H1 (cell line): ENCODE measurements at regions not wholly inside any gene's neighbourhood (a gene's known extent, or its start where the extent isn't known, plus 50 kb on each side); places are given as distances from the start of the nearest gene placed in this dataset.

Experiments
- CTCF ChIA-PET: fragments of 300-600 bp; sonication (Branson Sonifier 250); formaldehyde crosslinking; loops from one replicate; lab custom pipeline; 2021; ENCODE audit not compliant: partially characterized antibody; lab: Charles Lee
- POLR2A ChIA-PET: fragments of 300-600 bp; sonication (Branson Sonifier 250); formaldehyde crosslinking; loops from one replicate; lab custom pipeline; 2021; ENCODE audit warnings: inconsistent platforms; ENCODE audit not compliant: partially characterized antibody; lab: Charles Lee
- DNase-seq, 2 experiments: peaks; one replicate each; pipeline versions ENCODE4 v3.0.0 to v3.0.0-alpha.2; 2010 to 2022; ENCODE audit warnings: low spot score in 2 of 2, low read depth in 1 of 2, mixed read lengths in 1 of 2
- FAIRE-seq: peaks from 2 replicates; lab custom pipeline; 2011; peaks lifted over from hg19 to GRCh38; lab: Jason Lieb, UNC
- H2AFZ ChIP-seq: 2 replicates; pipeline ENCODE4 v1.8.1; 2012; ENCODE audit warnings: low read length, inconsistent platforms
- H2AK5ac ChIP-seq: 2 replicates; pipeline ENCODE4 v1.6.1; 2013; ENCODE audit warnings: low read depth, low read length
- H2BK120ac ChIP-seq: replicated peaks from 2 replicates; pipeline ENCODE3; 2013; ENCODE audit warnings: low read depth, low read length, inconsistent platforms
- H2BK12ac ChIP-seq: 2 replicates; pipeline ENCODE4 v1.6.1; 2013; ENCODE audit warnings: low read depth, low read length
- H2BK15ac ChIP-seq: 2 replicates; pipeline ENCODE4 v1.6.1; 2013; ENCODE audit warnings: low read length
- H2BK20ac ChIP-seq: 2 replicates; pipeline ENCODE4 v1.6.1; 2013; ENCODE audit warnings: low read length
- H2BK5ac ChIP-seq: 2 replicates; pipeline ENCODE4 v1.6.1; 2013; ENCODE audit warnings: low read depth, low read length
- H3K14ac ChIP-seq: 2 replicates; pipeline ENCODE4 v1.6.1; 2013; ENCODE audit warnings: inconsistent platforms; ENCODE audit not compliant: insufficient read length
- H3K18ac ChIP-seq: 2 replicates; pipeline ENCODE4 v1.6.1; 2013; ENCODE audit warnings: low read length; ENCODE audit errors: extremely low read depth
- H3K23ac ChIP-seq: 2 replicates; pipeline ENCODE4 v1.6.1; 2013; ENCODE audit warnings: inconsistent platforms; ENCODE audit not compliant: insufficient read length
- H3K23me2 ChIP-seq: 2 replicates; pipeline ENCODE4 v1.6.1; 2013; ENCODE audit warnings: low read depth, low read length
- H3K27ac ChIP-seq: 2 replicates; pipeline ENCODE4 v1.6.1; 2011; ENCODE audit warnings: low read depth, low read length, inconsistent platforms
- H3K27me3 ChIP-seq, 4 experiments: replicated peaks in 1 of 4; 1 replicate in 1 of 4; 2 replicates in 3 of 4; pipeline versions ENCODE4 v1.6.1 to v1.8.1; 2011 to 2013; ENCODE audit warnings: low read length in 3 of 4, mild to moderate bottlenecking in 3 of 4, inconsistent platforms in 2 of 4, mixed read lengths in 2 of 4, moderate library complexity in 1 of 4; ENCODE audit not compliant: control insufficient read depth in 3 of 4, insufficient read depth in 3 of 4; ENCODE audit errors: extremely low read depth in 1 of 4
- H3K36me3 ChIP-seq, 4 experiments: 2 replicates each; pipeline versions ENCODE4 v1.6.1 to v1.8.1; 2011 to 2013; ENCODE audit warnings: mild to moderate bottlenecking in 4 of 4, low read length in 3 of 4, moderate library complexity in 2 of 4, control low read depth in 1 of 4, inconsistent platforms in 1 of 4; ENCODE audit not compliant: insufficient read depth in 4 of 4, control insufficient read depth in 2 of 4
- H3K4ac ChIP-seq: replicated peaks from 2 replicates; pipeline ENCODE3; 2013; ENCODE audit warnings: low read length, low read depth, mixed read lengths, inconsistent platforms; ENCODE audit not compliant: insufficient read length
- H3K4me1 ChIP-seq, 4 experiments: replicated peaks in 1 of 4; 1 replicate in 1 of 4; 2 replicates in 3 of 4; pipeline versions ENCODE4 v1.6.1 to v1.8.1; 2011 to 2013; ENCODE audit warnings: low read length in 3 of 4, inconsistent platforms in 2 of 4, mixed read lengths in 1 of 4; ENCODE audit not compliant: insufficient read depth in 4 of 4, control insufficient read depth in 3 of 4
- H3K4me2 ChIP-seq, 2 experiments: 2 replicates each; pipeline versions ENCODE4 v1.6.1 to v1.8.1; 2011 to 2013; ENCODE audit warnings: low read depth in 2 of 2, low read length in 2 of 2, control low read depth in 1 of 2, inconsistent platforms in 1 of 2, mild to moderate bottlenecking in 1 of 2; ENCODE audit not compliant: insufficient read depth in 1 of 2
- H3K4me3 ChIP-seq, 4 experiments: fragments of 200-600, 300-600 bp in 1 of 4; sonication (generic), shearing (Covaris generic), sonication (Bioruptor Twin) in 1 of 4; 2 replicates each; pipeline versions ENCODE4 v1.5.1 to v1.8.1; 2011 to 2016; ENCODE audit warnings: low read length in 4 of 4, low read depth in 3 of 4, control low read depth in 2 of 4, inconsistent platforms in 2 of 4, mild to moderate bottlenecking in 2 of 4, mixed read lengths in 1 of 4, moderate library complexity in 1 of 4; ENCODE audit not compliant: insufficient read depth in 2 of 4; ENCODE audit errors: extremely low read depth in 1 of 4
- H3K56ac ChIP-seq: replicated peaks from 2 replicates; pipeline ENCODE3; 2013; ENCODE audit warnings: low read depth, mild to moderate bottlenecking, mixed read lengths, low read length, inconsistent platforms; ENCODE audit not compliant: insufficient read length
- H3K79me1 ChIP-seq: 2 replicates; pipeline ENCODE4 v1.6.1; 2013; ENCODE audit warnings: low read depth, low read length, control low read depth
- H3K79me2 ChIP-seq, 2 experiments: 2 replicates each; pipeline versions ENCODE4 v1.6.1 to v1.8.1; 2012 to 2013; ENCODE audit warnings: low read length in 2 of 2, mild to moderate bottlenecking in 2 of 2, inconsistent platforms in 1 of 2; ENCODE audit not compliant: insufficient read depth in 2 of 2, control insufficient read depth in 1 of 2
- H3K9ac ChIP-seq, 4 experiments: replicated peaks in 1 of 4; 1 replicate in 1 of 4; 2 replicates in 3 of 4; pipeline versions ENCODE4 v1.6.1 to v1.8.1; 2011 to 2013; ENCODE audit warnings: low read depth in 3 of 4, low read length in 3 of 4, control low read depth in 2 of 4, mild to moderate bottlenecking in 2 of 4, moderate library complexity in 2 of 4, inconsistent platforms in 1 of 4; ENCODE audit errors: extremely low read depth in 1 of 4
- H3K9me3 ChIP-seq, 2 experiments: 2 replicates each; pipeline versions ENCODE4 v1.6.1 to v1.8.1; 2012 to 2013; ENCODE audit warnings: mild to moderate bottlenecking in 2 of 2, moderate library complexity in 2 of 2, control low read depth in 1 of 2, inconsistent platforms in 1 of 2, low read depth in 1 of 2, low read length in 1 of 2, mixed read lengths in 1 of 2; ENCODE audit not compliant: insufficient read depth in 2 of 2
- H4K20me1 ChIP-seq, 2 experiments: replicated peaks in 1 of 2; 2 replicates each; pipeline versions ENCODE3 to v1.8.1; 2011 to 2013; ENCODE audit warnings: inconsistent platforms in 2 of 2, low read length in 2 of 2, mild to moderate bottlenecking in 1 of 2; ENCODE audit not compliant: insufficient read depth in 2 of 2, control insufficient read depth in 1 of 2
- H4K5ac ChIP-seq: 2 replicates; pipeline ENCODE4 v1.6.1; 2013; ENCODE audit warnings: low read length, low read depth, mixed read lengths, inconsistent platforms; ENCODE audit not compliant: insufficient read length
- H4K8ac ChIP-seq: 2 replicates; pipeline ENCODE4 v1.8.0; 2013; ENCODE audit warnings: mild to moderate bottlenecking, moderate library complexity, low read length, inconsistent platforms; ENCODE audit not compliant: insufficient read depth; ENCODE audit errors: extremely low read depth
- H4K91ac ChIP-seq: replicated peaks from 2 replicates; pipeline ENCODE3; 2013; ENCODE audit warnings: low read length, mixed read lengths, inconsistent platforms; ENCODE audit not compliant: insufficient read length
- KDM1A ChIP-seq: fragments of 200-600, 300-600 bp; sonication (generic); IDR thresholded peaks from 2 replicates; pipeline ENCODE4 v1.7.1; 2016; ENCODE audit warnings: mild to moderate bottlenecking, low read length, borderline replicate concordance
- NRF1 ChIP-seq: IDR thresholded peaks from 2 replicates; pipeline ENCODE4 v1.6.1; 2011; ENCODE audit warnings: mild to moderate bottlenecking, low read depth, low read length, improper control_type of control experiment
- RAD21 ChIP-seq, 2 experiments: IDR thresholded peaks in 1 of 2; conservative IDR thresholded peaks in 1 of 2; 2 replicates each; pipeline ENCODE4 v1.6.1; 2011; ENCODE audit warnings: low read depth in 2 of 2, low read length in 2 of 2, improper control_type of control experiment in 1 of 2, inconsistent platforms in 1 of 2, mild to moderate bottlenecking in 1 of 2, moderate library complexity in 1 of 2
- ZNF274 ChIP-seq: IDR thresholded peaks from 2 replicates; pipeline ENCODE4 v1.7.0; 2012; ENCODE audit warnings: low read length, borderline replicate concordance; ENCODE audit errors: extremely low read depth
- WGBS, 2 experiments: shearing (Covaris generic) in 1 of 2; methylation state at CpG; one replicate each; pipeline versions ENCODE4 v1.1.6 to v1.1.7; 2013 to 2015; ENCODE audit warnings: low lambda C conversion rate in 2 of 2, mixed read lengths in 2 of 2, inconsistent platforms in 1 of 2, low coverage in 1 of 2, missing lambda C conversion rate in 1 of 2; ENCODE audit not compliant: insufficient replicate concordance in 2 of 2, insufficient coverage in 1 of 2, insufficient read length in 1 of 2; ENCODE audit errors: extremely low coverage in 1 of 2, missing lambda C conversion rate in 1 of 2; 5-methylcytosine and 5-hydroxymethylcytosine counted together

DNA sequence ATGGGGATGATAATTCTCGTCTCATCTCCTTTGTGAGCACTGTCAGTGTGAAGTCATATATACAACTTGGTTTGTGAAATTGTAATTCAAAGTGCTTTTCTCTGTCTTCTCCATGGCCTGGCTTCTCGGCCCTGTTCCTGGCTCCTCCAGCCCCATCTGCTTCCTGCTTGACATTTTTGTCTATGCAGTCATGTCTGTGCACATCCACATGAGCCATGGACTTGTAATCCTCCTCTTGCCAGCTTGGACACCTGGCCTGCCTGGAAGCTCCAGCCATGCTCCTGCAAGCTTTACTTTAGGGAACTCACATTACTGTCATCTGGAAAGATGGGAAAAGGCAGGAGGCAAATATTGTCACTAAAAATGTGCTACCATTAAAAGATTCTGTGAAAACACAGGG is 576.0 kb upstream of the DPP6 start:
- Histone ChIP-seq H2BK15ac (no peak overlapping the region), H3K27ac (no peak overlapping the region), H4K5ac (no peak overlapping the region), H2BK12ac (no peak overlapping the region), H2BK20ac (no peak overlapping the region), H3K9me3 (peaks cover 24 to 31% of the 10 kb centered on the region in 2 experiments; a peak in 3 of 4 replicates), H3K4me1 (no peaks in the 10 kb centered on the region), H3K4me3 (no peak overlapping the region), H3K36me3 (no peaks in the 10 kb centered on the region), H4K8ac (no peak overlapping the region), H3K18ac (no peak overlapping the region), H2AK5ac (no peak overlapping the region), H2AFZ (no peak overlapping the region), H3K27me3 (no peaks in the 10 kb centered on the region), H3K23ac (no peak overlapping the region), H3K79me2 (no peaks in the 10 kb centered on the region), H3K14ac (no peak overlapping the region), H3K9ac (no peak overlapping the region), H3K23me2 (no peaks in the 10 kb centered on the region), H3K4ac (no peak overlapping the region), H3K79me1 (no peaks in the 10 kb centered on the region), H4K20me1 (no peaks in the 10 kb centered on the region), H2BK120ac (no peak overlapping the region), H3K4me2 (no peak overlapping the region), H2BK5ac (no peak overlapping the region), H4K91ac (no peak overlapping the region), H3K56ac (no peak overlapping the region)
- CTCF ChIA-PET = no interaction called here
- POLR2A ChIA-PET = no interaction called here
- WGBS, 2 experiments = 73% methylated on average over 2 of the region's 2 CpGs; no CpG with 5 or more reads in 1 of the 2 experiments
- FAIRE-seq = no peak
- DNase-seq = no peak
- TF ChIP-seq NRF1 (no peak), KDM1A (no peak), ZNF274 (no peak), RAD21 (IDR thresholded peaks at IDR 0.05 in 1 of 2, conservative IDR thresholded peaks at IDR 0.05 in 1 of 2; ENCODE audit: low read depth in 2 of 2, low read length in 2 of 2) (no peak)
